ENCODE measurements at regions not wholly inside any gene's neighbourhood (a gene's known extent, or its start where the extent isn't known, plus 50 kb on each side); places are given as distances from the start of the nearest gene placed in this dataset.

DNA sequence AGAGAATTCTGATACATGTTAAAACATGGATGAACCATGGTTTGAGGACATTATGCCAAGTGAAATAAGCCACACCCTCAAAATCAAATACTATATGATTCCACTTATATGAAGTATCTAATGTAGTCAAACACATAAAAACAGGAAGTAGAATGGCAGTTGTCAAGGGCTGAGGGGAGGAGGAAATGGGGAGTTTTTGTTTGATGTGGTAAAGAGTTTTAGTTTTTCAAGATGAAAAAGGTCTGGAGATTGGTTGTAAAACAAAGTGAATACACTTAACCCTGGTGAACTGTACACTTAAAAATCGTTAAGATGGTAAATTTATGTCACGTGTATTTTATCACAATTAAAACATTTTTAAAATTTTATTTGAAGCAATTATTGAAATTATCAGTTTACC, 127.4 kb upstream of the GRIK2 start:
- TF ChIP-seq, protein P1, sequence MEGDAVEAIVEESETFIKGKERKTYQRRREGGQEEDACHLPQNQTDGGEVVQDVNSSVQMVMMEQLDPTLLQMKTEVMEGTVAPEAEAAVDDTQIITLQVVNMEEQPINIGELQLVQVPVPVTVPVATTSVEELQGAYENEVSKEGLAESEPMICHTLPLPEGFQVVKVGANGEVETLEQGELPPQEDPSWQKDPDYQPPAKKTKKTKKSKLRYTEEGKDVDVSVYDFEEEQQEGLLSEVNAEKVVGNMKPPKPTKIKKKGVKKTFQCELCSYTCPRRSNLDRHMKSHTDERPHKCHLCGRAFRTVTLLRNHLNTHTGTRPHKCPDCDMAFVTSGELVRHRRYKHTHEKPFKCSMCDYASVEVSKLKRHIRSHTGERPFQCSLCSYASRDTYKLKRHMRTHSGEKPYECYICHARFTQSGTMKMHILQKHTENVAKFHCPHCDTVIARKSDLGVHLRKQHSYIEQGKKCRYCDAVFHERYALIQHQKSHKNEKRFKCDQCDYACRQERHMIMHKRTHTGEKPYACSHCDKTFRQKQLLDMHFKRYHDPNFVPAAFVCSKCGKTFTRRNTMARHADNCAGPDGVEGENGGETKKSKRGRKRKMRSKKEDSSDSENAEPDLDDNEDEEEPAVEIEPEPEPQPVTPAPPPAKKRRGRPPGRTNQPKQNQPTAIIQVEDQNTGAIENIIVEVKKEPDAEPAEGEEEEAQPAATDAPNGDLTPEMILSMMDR (IDR thresholded peaks at IDR 0.05): no peak
- TF ChIP-seq POLR2A (IDR thresholded peaks at IDR 0.05): no peak

Data from thyroid gland (tissue), 4 donors.